Caco-2 (cell line): ENCODE measurements at regions not wholly inside any gene's neighbourhood (a gene's known extent, or its start where the extent isn't known, plus 50 kb on each side); places are given as distances from the start of the nearest gene placed in this dataset.

Experiments used
- BruUV-seq: library from RNA; stranded (reverse); fragments of 400-500 nt; replicated peaks from 2 replicates; lab custom pipeline; 2021; lab: Mats Ljungman, UMichigan
- CTCF ChIA-PET: fragments of 300-600 bp; sonication (Branson Sonifier 250); formaldehyde crosslinking; loops from one replicate; lab custom pipeline; 2022; ENCODE audit warnings: antibody characterized with exemption; lab: Charles Lee
- POLR2A ChIA-PET: fragments of 300-600 bp; sonication (Branson Sonifier 250); formaldehyde crosslinking; loops from one replicate; lab custom pipeline; 2022; ENCODE audit warnings: antibody characterized with exemption; lab: Charles Lee
- DNase-seq, 2 experiments: peaks; one replicate each; pipeline versions ENCODE4 v3.0.0 to v3.0.0-alpha.2; 2020 to 2022
- H3K27me3 ChIP-seq: replicated peaks from 2 replicates; pipeline ENCODE4 v1.6.0; 2011; ENCODE audit warnings: low read length; ENCODE audit not compliant: control insufficient read depth, insufficient read depth
- H3K36me3 ChIP-seq: 2 replicates; pipeline ENCODE4 v1.5.1; 2011; ENCODE audit warnings: low read length; ENCODE audit not compliant: control insufficient read depth, insufficient read depth
- H3K4me1 ChIP-seq: fragments of 250-450 bp; sonication (Bioruptor Pico); 2 replicates; pipeline ENCODE4 v1.5.1; 2020; ENCODE audit warnings: mild to moderate bottlenecking
- H3K4me3 ChIP-seq: 2 replicates; pipeline ENCODE4 v1.5.1; 2011; ENCODE audit warnings: low read depth, mild to moderate bottlenecking, control low read depth, low read length
- H3K9me3 ChIP-seq: fragments of 250-450 bp; sonication (Bioruptor Pico); 2 replicates; pipeline ENCODE4 v1.5.1; 2020; ENCODE audit warnings: mild to moderate bottlenecking, moderate library complexity
- H3K27ac Mint-ChIP-seq: one replicate; pipeline ENCODE4 v1.8.0; 2022; ENCODE audit warnings: mixed read lengths; ENCODE audit not compliant: unreplicated experiment
- H3K27me3 Mint-ChIP-seq: one replicate; pipeline ENCODE4 v1.8.0; 2022; ENCODE audit warnings: mixed read lengths; ENCODE audit not compliant: insufficient read depth, unreplicated experiment
- H3K36me3 Mint-ChIP-seq: one replicate; pipeline ENCODE4 v1.8.0; 2022; ENCODE audit warnings: mild to moderate bottlenecking, mixed read lengths; ENCODE audit not compliant: insufficient read depth, unreplicated experiment
- H3K4me1 Mint-ChIP-seq: one replicate; pipeline ENCODE4 v1.8.0; 2022; ENCODE audit warnings: low read depth, mixed read lengths; ENCODE audit not compliant: unreplicated experiment
- H3K4me3 Mint-ChIP-seq: one replicate; pipeline ENCODE4 v1.8.0; 2022; ENCODE audit warnings: mild to moderate bottlenecking, moderate library complexity, mixed read lengths; ENCODE audit not compliant: unreplicated experiment
- H3K9me3 Mint-ChIP-seq: one replicate; pipeline ENCODE4 v1.8.0; 2022; ENCODE audit warnings: mixed read lengths; ENCODE audit not compliant: unreplicated experiment
- CTCF ChIP-seq, 2 experiments: fragments of 200-600 bp in 1 of 2; IDR thresholded peaks; 1 replicate in 1 of 2; 2 replicates in 1 of 2; pipeline versions ENCODE4 v1.5.1 to v1.8.0; 2011 to 2022; ENCODE audit warnings: antibody characterized with exemption in 1 of 2, control low read depth in 1 of 2, inconsistent platforms in 1 of 2, low read depth in 1 of 2, low read length in 1 of 2, mild to moderate bottlenecking in 1 of 2, moderate library complexity in 1 of 2; ENCODE audit not compliant: insufficient read depth in 1 of 2, severe bottlenecking in 1 of 2, unreplicated experiment in 1 of 2
- intact Hi-C: fragments of 100-400 bp; cut with micrococcal nuclease; formaldehyde crosslinking; loops from one replicate; pipeline ENCODE4 v1.10.0; 2022; ENCODE audit not compliant: unreplicated experiment

- no peak for TF ChIP-seq CTCF (IDR thresholded peaks at IDR 0.05; ENCODE audit: insufficient read depth in 1 of 2, low read depth in 1 of 2, low read length in 1 of 2, severe bottlenecking in 1 of 2, unreplicated experiment in 1 of 2)
- Histone ChIP-seq H3K4me1 (no peaks in the 10 kb centered on the region), H3K27me3 (no peaks in the 10 kb centered on the region), H3K4me3 (no peak overlapping the region), H3K36me3 (no peaks in the 10 kb centered on the region), H3K9me3 (no peaks in the 10 kb centered on the region)
- Mint-ChIP-seq H3K36me3 (no peaks in the 10 kb centered on the region), H3K9me3 (peaks cover 9% of the 10 kb centered on the region), H3K4me3 (no peak overlapping the region), H3K27ac (no peak overlapping the region), H3K27me3 (no peaks in the 10 kb centered on the region), H3K4me1 (no peaks in the 10 kb centered on the region)
- no peak for DNase-seq
- intact Hi-C loops = no loop called here
- ChIA-PET POLR2A (no interaction called here), CTCF (no interaction called here)
- BruUV-seq = no TSS peak
Observed at GRCh38 chr4:126268106-126268505, 953.4 kb downstream of the FAT4 start.

DNA sequence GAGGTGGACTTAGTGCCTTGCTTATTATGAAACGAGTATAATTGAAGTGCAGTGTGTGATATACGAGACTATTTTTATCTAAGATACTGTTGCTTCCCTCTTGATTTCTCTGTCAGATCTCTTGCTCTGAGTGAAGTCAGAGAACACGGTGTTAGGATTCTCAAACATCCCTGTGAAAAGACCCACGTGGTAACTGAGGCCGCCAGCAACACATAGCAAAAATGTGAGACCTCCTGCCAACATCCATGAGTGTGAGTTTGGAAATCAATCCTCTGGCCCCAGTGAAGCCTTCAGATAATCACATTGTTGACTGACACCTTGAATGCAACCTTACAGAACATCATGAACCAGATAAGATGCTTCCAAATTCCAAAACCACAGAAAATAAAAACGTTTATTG, 954.4 kb downstream of the FAT4 start:
- no peak for DNase-seq
- Mint-ChIP-seq H3K27me3 (no peaks in the 10 kb centered on the region), H3K4me1 (no peaks in the 10 kb centered on the region), H3K36me3 (no peaks in the 10 kb centered on the region), H3K4me3 (no peak overlapping the region), H3K27ac (no peak overlapping the region), H3K9me3 (peaks cover 9% of the 10 kb centered on the region)
- intact Hi-C loops = no loop called here
- Histone ChIP-seq H3K4me3 (no peak overlapping the region), H3K4me1 (no peaks in the 10 kb centered on the region), H3K36me3 (no peaks in the 10 kb centered on the region), H3K27me3 (no peaks in the 10 kb centered on the region), H3K9me3 (no peaks in the 10 kb centered on the region)
- ChIA-PET CTCF (no interaction called here), POLR2A (no interaction called here)
- TF ChIP-seq CTCF (IDR thresholded peaks at IDR 0.05; ENCODE audit: insufficient read depth in 1 of 2, low read depth in 1 of 2, low read length in 1 of 2, severe bottlenecking in 1 of 2, unreplicated experiment in 1 of 2) = no peak
- BruUV-seq = no TSS peak

GRCh38 chr4:126271292-126271691, 956.5 kb downstream of the FAT4 start:
- no peaks in the 10 kb centered on the region for H3K27me3 Mint-ChIP-seq
- ChIA-PET CTCF (no interaction called here), POLR2A (no interaction called here)
- Histone ChIP-seq H3K27me3 (no peaks in the 10 kb centered on the region), H3K36me3 (no peaks in the 10 kb centered on the region), H3K9me3 (no peaks in the 10 kb centered on the region), H3K4me3 (no peak overlapping the region), H3K4me1 (no peaks in the 10 kb centered on the region)
- BruUV-seq = no TSS peak
- TF ChIP-seq CTCF (IDR thresholded peaks at IDR 0.05; ENCODE audit: insufficient read depth in 1 of 2, low read depth in 1 of 2, low read length in 1 of 2, severe bottlenecking in 1 of 2, unreplicated experiment in 1 of 2) = no peak
- H3K4me3 Mint-ChIP-seq = no peak overlapping the region
- intact Hi-C loops = no loop called here
- peaks cover 9% of the 10 kb centered on the region for H3K9me3 Mint-ChIP-seq
- no peaks in the 10 kb centered on the region for H3K4me1 Mint-ChIP-seq
- H3K27ac Mint-ChIP-seq = no peak overlapping the region
- DNase-seq = no peak
- no peaks in the 10 kb centered on the region for H3K36me3 Mint-ChIP-seq
